ENCODE measurements at regions not wholly inside any gene's neighbourhood (a gene's known extent, or its start where the extent isn't known, plus 50 kb on each side); places are given as distances from the start of the nearest gene placed in this dataset.

DNA sequence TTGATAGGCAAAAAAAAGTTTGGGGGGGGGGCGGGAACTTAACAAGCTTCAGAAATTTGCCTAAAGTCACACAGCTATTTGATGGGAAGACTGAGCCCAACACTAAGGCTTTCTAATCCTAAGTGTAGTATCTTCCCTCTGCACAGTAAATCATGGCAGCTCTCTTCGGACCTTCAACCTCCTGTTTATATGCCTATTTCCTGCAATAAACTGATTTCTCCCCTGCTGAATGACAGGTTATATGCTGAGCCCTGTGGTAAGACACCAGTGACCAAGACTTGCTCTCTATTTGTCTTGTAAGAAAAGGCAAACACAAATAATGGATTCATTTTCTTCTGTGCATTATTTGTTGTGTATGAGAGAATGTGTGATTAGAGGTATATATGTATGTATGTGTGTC lies 355.8 kb upstream of the ARRDC4 start:
- DNase-seq (ENCODE audit: low read depth) = no peak
- TF ChIP-seq, protein P1, sequence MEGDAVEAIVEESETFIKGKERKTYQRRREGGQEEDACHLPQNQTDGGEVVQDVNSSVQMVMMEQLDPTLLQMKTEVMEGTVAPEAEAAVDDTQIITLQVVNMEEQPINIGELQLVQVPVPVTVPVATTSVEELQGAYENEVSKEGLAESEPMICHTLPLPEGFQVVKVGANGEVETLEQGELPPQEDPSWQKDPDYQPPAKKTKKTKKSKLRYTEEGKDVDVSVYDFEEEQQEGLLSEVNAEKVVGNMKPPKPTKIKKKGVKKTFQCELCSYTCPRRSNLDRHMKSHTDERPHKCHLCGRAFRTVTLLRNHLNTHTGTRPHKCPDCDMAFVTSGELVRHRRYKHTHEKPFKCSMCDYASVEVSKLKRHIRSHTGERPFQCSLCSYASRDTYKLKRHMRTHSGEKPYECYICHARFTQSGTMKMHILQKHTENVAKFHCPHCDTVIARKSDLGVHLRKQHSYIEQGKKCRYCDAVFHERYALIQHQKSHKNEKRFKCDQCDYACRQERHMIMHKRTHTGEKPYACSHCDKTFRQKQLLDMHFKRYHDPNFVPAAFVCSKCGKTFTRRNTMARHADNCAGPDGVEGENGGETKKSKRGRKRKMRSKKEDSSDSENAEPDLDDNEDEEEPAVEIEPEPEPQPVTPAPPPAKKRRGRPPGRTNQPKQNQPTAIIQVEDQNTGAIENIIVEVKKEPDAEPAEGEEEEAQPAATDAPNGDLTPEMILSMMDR (IDR thresholded peaks at IDR 0.05; ENCODE audit: insufficient read depth, low read depth, low read length) = no peak
- H3K4me3 ChIP-seq (ENCODE audit: low read depth, low read length) = no peak overlapping the region

DNA sequence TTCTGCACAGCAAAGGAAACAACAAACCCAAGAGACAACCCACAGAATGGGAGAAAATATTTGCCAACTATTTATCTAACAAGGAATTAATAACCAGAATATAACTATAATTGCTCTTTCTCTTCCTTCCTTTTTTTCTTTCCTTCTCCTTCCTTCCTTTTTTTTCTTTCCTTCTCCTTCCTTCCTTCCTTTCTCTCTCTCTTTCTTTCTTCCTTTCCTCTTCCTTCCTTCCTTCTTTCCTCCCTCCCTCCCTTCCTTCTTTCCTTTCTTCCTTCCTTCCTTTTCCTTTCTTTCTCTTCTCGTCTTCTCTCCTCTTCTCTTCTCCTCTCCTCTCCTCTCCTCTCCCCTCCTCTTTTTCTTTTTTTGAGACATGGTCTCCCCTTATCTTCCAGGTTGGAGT lies 345.4 kb upstream of the ARRDC4 start:
- TF ChIP-seq, protein P1 (IDR thresholded peaks at IDR 0.05; ENCODE audit: insufficient read depth, low read depth, low read length) = no peak
- no peak for DNase-seq (ENCODE audit: low read depth)
- no peak overlapping the region for H3K4me3 ChIP-seq (ENCODE audit: low read depth, low read length)

DNA sequence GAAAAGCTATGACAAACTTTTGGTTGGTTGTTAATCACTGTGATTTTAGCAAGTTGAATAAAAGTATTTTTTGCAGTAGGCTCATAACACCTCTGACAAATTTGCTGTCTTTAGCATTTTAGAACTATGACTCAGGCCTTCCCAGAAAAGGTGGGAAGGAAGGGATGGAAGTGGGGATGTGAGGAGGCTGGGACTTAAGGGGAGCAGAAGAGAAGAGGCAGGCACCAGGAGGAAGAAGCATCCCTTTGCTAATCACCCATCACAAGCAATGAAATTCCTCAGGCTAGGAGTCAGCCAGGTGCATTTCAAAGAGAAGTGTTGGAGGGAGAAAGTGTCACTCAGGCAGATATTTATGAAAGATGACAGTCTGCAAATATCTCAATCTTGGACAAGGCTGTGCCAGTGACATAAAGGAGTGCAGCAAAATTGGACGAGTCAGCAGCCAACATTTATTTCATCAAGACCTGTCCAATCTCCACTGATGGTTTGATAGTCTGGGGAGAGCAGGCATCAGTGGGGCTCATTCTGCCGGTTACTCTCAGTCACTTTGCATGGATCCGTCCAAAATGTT lies 337.3 kb upstream of the ARRDC4 start:
- TF ChIP-seq, protein P1 (IDR thresholded peaks at IDR 0.05; ENCODE audit: insufficient read depth, low read depth, low read length) = no peak
- no peak for DNase-seq (ENCODE audit: low read depth)
- H3K4me3 ChIP-seq (ENCODE audit: low read depth, low read length) = no peak overlapping the region

DNA sequence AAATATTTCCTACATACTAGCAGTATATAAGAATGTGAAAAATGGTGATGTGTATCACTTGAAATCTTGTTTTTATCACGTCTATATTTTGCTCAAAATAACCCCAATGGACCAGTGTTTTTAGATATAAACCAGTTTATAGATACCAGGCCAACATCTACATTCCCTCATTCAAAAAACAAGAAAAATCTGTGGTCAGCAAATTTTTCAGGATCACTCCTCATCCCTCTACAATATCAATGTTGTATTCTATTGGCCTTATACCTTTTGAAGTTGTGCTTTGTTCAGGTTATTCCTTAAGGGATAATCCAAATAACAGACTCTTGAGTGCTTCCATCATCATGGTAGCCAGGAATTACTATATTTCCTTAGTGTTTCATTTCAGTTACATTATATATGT lies 332.9 kb upstream of the ARRDC4 start:
- TF ChIP-seq, protein P1 (IDR thresholded peaks at IDR 0.05; ENCODE audit: insufficient read depth, low read depth, low read length) = no peak
- DNase-seq (ENCODE audit: low read depth) = no peak
- H3K4me3 ChIP-seq (ENCODE audit: low read depth, low read length) = no peak overlapping the region

DNA sequence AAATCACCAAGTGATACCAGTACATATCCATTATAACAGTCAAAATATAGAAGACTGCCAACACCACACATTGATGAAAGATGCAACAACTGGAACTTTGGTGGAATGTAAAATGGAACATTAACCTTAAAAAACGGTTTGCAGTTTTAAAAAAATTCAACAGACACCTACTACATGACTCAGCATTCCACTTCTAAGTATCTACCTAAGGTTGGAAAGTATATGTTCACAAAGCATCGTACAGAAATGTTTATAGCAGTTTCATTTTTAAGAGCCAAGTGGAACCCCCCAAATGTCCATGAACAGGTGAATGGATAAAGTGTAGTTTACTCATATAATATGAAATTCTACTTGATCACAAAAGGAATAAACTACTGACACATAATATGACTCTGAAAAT lies 314.7 kb upstream of the ARRDC4 start:
- TF ChIP-seq, protein P1 (IDR thresholded peaks at IDR 0.05; ENCODE audit: insufficient read depth, low read depth, low read length) = no peak
- H3K4me3 ChIP-seq (ENCODE audit: low read depth, low read length) = no peak overlapping the region
- no peak for DNase-seq (ENCODE audit: low read depth)

DNA sequence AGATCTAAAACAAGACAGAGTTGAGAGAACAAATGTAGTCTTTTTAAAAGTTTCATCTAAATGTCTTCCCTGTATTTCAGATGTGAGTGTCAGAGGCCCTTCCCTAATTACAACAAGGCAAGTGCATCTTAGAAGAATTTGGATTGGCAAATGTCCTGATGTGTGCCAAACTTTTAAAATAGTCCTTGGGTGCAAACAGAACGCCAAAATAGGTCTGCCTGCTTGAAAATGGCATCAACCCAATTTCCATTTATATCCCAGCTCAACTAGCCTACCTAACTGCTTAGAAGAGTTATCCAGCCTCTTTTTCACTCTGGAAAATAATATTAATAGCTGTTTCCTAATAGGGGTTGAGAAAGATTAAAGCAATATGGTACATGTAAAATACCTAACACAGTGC lies 311.8 kb upstream of the ARRDC4 start:
- no peak overlapping the region for H3K4me3 ChIP-seq (ENCODE audit: low read depth, low read length)
- TF ChIP-seq, protein P1 (IDR thresholded peaks at IDR 0.05; ENCODE audit: insufficient read depth, low read depth, low read length) = no peak
- DNase-seq (ENCODE audit: low read depth) = no peak

DNA sequence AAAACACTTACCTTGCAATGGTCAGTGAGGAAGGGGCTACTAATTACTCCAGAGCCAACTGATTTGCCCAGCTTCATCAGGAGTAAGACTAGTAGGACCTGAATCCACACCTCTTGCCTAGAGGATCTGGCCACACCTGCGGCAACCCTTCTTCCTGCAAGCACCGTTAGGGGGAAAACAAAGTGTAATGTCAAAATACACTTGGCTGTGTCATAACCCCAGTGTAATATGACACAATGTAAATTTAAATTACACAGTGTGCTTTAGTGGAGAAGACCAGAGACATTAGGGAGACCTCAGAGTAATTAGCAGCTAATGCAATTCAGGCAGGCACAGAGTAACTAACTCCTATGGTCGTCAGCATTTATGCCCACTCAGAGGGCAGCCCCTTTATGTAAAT lies 308.5 kb upstream of the ARRDC4 start:
- H3K4me3 ChIP-seq (ENCODE audit: low read depth, low read length) = no peak overlapping the region
- no peak for DNase-seq (ENCODE audit: low read depth)
- TF ChIP-seq, protein P1 (IDR thresholded peaks at IDR 0.05; ENCODE audit: insufficient read depth, low read depth, low read length) = no peak

All from fibroblast of villous mesenchyme (primary cell).